B cell (primary cell): ENCODE measurements at regions not wholly inside any gene's neighbourhood (a gene's known extent, or its start where the extent isn't known, plus 50 kb on each side); places are given as distances from the start of the nearest gene placed in this dataset.

ENCODE experiments used
- ATAC-seq: fragments of 200-7000 bp; cut with Tn5 transposase; one replicate; pipeline ENCODE4 v1.10.0; 2021; ENCODE audit warnings: low read depth, mild to moderate bottlenecking, moderate number of reproducible peaks, moderate library complexity
- CTCF ChIA-PET: fragments of 350-600 bp; sonication (Branson Sonifier 250); formaldehyde crosslinking; loops from one replicate; lab custom pipeline; 2021; ENCODE audit warnings: antibody characterized with exemption, inconsistent platforms; lab: Charles Lee
- POLR2A ChIA-PET: fragments of 350-600 bp; sonication (Branson Sonifier 250); formaldehyde crosslinking; loops from one replicate; lab custom pipeline; 2021; ENCODE audit warnings: antibody characterized with exemption; lab: Charles Lee
- DNase-seq: peaks from one replicate; pipeline ENCODE4 v3.0.0; 2013
- H2AFZ ChIP-seq: 2 replicates; pipeline ENCODE4 v1.6.1; 2012; ENCODE audit warnings: mild to moderate bottlenecking, low read depth, low read length; ENCODE audit not compliant: insufficient read depth, poor library complexity, severe bottlenecking
- H3K27ac ChIP-seq, 2 donors: 1 replicate in 1 of 2; 2 replicates in 1 of 2; pipeline ENCODE4 v1.5.1; 2012 to 2013; ENCODE audit warnings: low read length in 2 of 2, mild to moderate bottlenecking in 2 of 2, moderate library complexity in 1 of 2
- H3K27me3 ChIP-seq, 4 experiments: fragments of 200-600 bp in 1 of 4; sonication (generic) in 1 of 4; replicated peaks in 1 of 4; 1 replicate in 2 of 4; 2 replicates in 2 of 4; pipeline versions ENCODE4 v1.6.1 to v1.7.0; 2013 to 2016; ENCODE audit warnings: low read length in 3 of 4, mild to moderate bottlenecking in 2 of 4, mixed read lengths in 1 of 4, moderate library complexity in 1 of 4; ENCODE audit not compliant: insufficient read depth in 4 of 4, control insufficient read depth in 3 of 4; ENCODE audit errors: control extremely low read depth in 1 of 4
- H3K36me3 ChIP-seq, 2 experiments: replicated peaks in 1 of 2; 1 replicate in 1 of 2; 2 replicates in 1 of 2; pipeline versions ENCODE4 v1.6.1 to v1.7.1; 2013; ENCODE audit warnings: low read length in 1 of 2; ENCODE audit not compliant: insufficient read depth in 2 of 2, control insufficient read depth in 1 of 2; ENCODE audit errors: control extremely low read depth in 1 of 2, extremely low read depth in 1 of 2
- H3K4me1 ChIP-seq, 2 donors: fragments of 200-600 bp in 1 of 2; sonication (generic) in 1 of 2; 1 replicate in 1 of 2; 2 replicates in 1 of 2; pipeline versions ENCODE4 v1.5.1 to v1.6.1; 2013 to 2017; ENCODE audit warnings: low read length in 2 of 2; ENCODE audit not compliant: control insufficient read depth in 2 of 2, insufficient read depth in 2 of 2
- H3K4me2 ChIP-seq: replicated peaks from 2 replicates; pipeline ENCODE3; 2012; ENCODE audit warnings: mild to moderate bottlenecking, low read depth, low read length; ENCODE audit not compliant: poor library complexity, severe bottlenecking
- H3K4me3 ChIP-seq, 5 experiments: fragments of 200-600 bp in 1 of 5; sonication (generic) in 1 of 5; 1 replicate in 3 of 5; 2 replicates in 2 of 5; pipeline versions ENCODE4 v1.5.1 to v1.7.0; 2011 to 2016; ENCODE audit warnings: low read length in 4 of 5, mild to moderate bottlenecking in 4 of 5, low read depth in 2 of 5, control low read depth in 1 of 5, moderate library complexity in 1 of 5; ENCODE audit not compliant: insufficient read depth in 1 of 5; ENCODE audit errors: control extremely low read depth in 1 of 5, extremely low read depth in 1 of 5
- H3K79me2 ChIP-seq: fragments of 200-600 bp; sonication (generic); one replicate; pipeline ENCODE4 v1.6.0; 2016; ENCODE audit warnings: low read length; ENCODE audit not compliant: control insufficient read depth, insufficient read depth
- H3K9ac ChIP-seq: fragments of 200-600 bp; sonication (generic); 2 replicates; pipeline ENCODE4 v1.6.1; 2017; ENCODE audit warnings: mild to moderate bottlenecking, low read length, moderate library complexity
- H3K9me3 ChIP-seq, 3 donors: one replicate each; pipeline versions ENCODE4 v1.6.1 to v1.7.1; 2013; ENCODE audit warnings: low read length in 2 of 3; ENCODE audit not compliant: control insufficient read depth in 2 of 3, insufficient read depth in 1 of 3; ENCODE audit errors: control extremely low read depth in 1 of 3
- H4K20me1 ChIP-seq: 2 replicates; pipeline ENCODE4 v1.6.0; 2012; ENCODE audit warnings: mild to moderate bottlenecking, low read length; ENCODE audit not compliant: insufficient read depth, control insufficient read depth, poor library complexity, severe bottlenecking
- H3K27ac Mint-ChIP-seq: one replicate; pipeline ENCODE4 v1.8.0; 2021; ENCODE audit warnings: mixed read lengths
- H3K27me3 Mint-ChIP-seq: one replicate; pipeline ENCODE4 v1.8.0; 2021; ENCODE audit warnings: mixed read lengths
- H3K4me1 Mint-ChIP-seq: one replicate; pipeline ENCODE4 v1.8.0; 2021; ENCODE audit warnings: mixed read lengths
- H3K4me3 Mint-ChIP-seq: one replicate; pipeline ENCODE4 v1.8.0; 2021; ENCODE audit warnings: mixed read lengths
- H3K9me3 Mint-ChIP-seq: one replicate; pipeline ENCODE4 v1.8.0; 2022; ENCODE audit warnings: mixed read lengths; ENCODE audit not compliant: insufficient read depth
- EZH2 ChIP-seq: IDR thresholded peaks from 2 replicates; pipeline ENCODE4 v1.6.1; 2012; ENCODE audit warnings: borderline replicate concordance, low read depth, mild to moderate bottlenecking, moderate library complexity, low read length; ENCODE audit not compliant: insufficient read depth, poor library complexity, severe bottlenecking
- WGBS: methylation state at CpG from one replicate; pipeline ENCODE4 v1.1.5; 2013; ENCODE audit warnings: missing lambda C conversion rate; ENCODE audit not compliant: insufficient coverage; 5-methylcytosine and 5-hydroxymethylcytosine counted together
- intact Hi-C: fragments of 100-400 bp; cut with micrococcal nuclease; formaldehyde crosslinking; loops from one replicate; pipeline ENCODE4 v1.10.0; 2022
- TF ChIP-seq, protein P1 (sequence below): fragments of 200-600 bp; IDR thresholded peaks from one replicate; pipeline ENCODE4 v1.8.0; 2022; ENCODE audit warnings: antibody characterized with exemption, mild to moderate bottlenecking

DNA sequence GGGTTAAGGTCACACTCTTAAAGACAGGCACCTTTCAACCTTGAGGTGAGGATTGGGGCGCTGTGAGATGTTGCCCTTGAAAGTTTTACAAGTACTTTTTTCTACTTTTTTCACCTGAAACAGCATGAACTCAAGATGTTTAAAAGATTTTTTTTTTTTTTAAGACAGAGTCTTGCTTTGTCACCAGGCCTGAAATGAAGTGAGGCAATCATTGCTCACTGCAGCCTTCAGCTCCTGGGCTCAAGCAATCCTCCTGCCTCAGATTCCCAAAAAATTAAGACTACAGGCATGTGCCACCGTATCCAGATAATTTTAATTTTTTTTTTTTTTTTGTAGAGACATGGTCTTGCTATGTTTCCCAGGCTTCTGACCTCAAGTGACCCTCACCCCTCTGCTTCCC, 243.9 kb downstream of the DIO2 start:
- H3K4me3 Mint-ChIP-seq: no peak overlapping the region
- H3K4me1 ChIP-seq: no peaks in the 10 kb centered on the region
- H3K27me3 Mint-ChIP-seq: no peaks in the 10 kb centered on the region
- H3K79me2 ChIP-seq: no peaks in the 10 kb centered on the region
- H3K9me3 Mint-ChIP-seq: peaks cover 2% of the 10 kb centered on the region
- no peak for ATAC-seq
- H3K4me2 ChIP-seq: no peak overlapping the region
- POLR2A ChIA-PET: no interaction called here
- H3K9ac ChIP-seq: no peak overlapping the region
- H3K27me3 ChIP-seq: no peaks in the 10 kb centered on the region
- intact Hi-C loops: no loop called here
- whole genome bisulfite sequencing: no CpG with 5 or more reads among the region's 2 CpGs
- H3K9me3 ChIP-seq: peaks cover 0 to 3% (median 0%) of the 10 kb centered on the region in 3 donors
- no peak for DNase-seq
- no peak overlapping the region for H2AFZ ChIP-seq
- H3K36me3 ChIP-seq: no peaks in the 10 kb centered on the region
- no peaks in the 10 kb centered on the region for H3K4me1 Mint-ChIP-seq
- H4K20me1 ChIP-seq: no peaks in the 10 kb centered on the region
- CTCF ChIA-PET: no interaction called here
- no peak overlapping the region for H3K4me3 ChIP-seq
- no peak for TF ChIP-seq EZH2
- TF ChIP-seq, protein P1, sequence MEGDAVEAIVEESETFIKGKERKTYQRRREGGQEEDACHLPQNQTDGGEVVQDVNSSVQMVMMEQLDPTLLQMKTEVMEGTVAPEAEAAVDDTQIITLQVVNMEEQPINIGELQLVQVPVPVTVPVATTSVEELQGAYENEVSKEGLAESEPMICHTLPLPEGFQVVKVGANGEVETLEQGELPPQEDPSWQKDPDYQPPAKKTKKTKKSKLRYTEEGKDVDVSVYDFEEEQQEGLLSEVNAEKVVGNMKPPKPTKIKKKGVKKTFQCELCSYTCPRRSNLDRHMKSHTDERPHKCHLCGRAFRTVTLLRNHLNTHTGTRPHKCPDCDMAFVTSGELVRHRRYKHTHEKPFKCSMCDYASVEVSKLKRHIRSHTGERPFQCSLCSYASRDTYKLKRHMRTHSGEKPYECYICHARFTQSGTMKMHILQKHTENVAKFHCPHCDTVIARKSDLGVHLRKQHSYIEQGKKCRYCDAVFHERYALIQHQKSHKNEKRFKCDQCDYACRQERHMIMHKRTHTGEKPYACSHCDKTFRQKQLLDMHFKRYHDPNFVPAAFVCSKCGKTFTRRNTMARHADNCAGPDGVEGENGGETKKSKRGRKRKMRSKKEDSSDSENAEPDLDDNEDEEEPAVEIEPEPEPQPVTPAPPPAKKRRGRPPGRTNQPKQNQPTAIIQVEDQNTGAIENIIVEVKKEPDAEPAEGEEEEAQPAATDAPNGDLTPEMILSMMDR: no peak
- no peak overlapping the region for H3K27ac ChIP-seq
- H3K27ac Mint-ChIP-seq: no peak overlapping the region

DNA sequence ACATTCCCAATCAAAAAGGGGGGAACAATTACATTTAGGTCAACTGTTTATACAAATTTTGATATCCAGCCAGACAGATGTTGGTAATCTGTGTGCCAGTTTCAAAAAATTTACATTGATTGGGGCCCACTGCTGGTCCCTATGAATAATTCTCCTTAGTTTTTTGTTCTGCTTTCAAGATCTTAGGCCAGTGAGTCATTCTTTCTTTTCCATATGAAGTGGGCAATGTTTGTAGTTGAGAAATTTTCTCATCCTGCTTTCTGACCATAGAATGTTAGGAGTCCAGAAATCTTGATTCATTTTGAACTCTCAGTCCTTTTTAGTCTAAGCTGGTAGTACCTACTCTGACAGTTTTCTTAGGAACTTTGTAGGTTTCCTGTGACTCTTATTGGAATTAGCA, 244.3 kb downstream of the DIO2 start:
- no peak for DNase-seq
- no peaks in the 10 kb centered on the region for H3K27me3 ChIP-seq
- POLR2A ChIA-PET: no interaction called here
- no peak overlapping the region for H2AFZ ChIP-seq
- no peak for TF ChIP-seq EZH2
- TF ChIP-seq, protein P1: no peak
- Mint-ChIP-seq H3K4me1 (no peaks in the 10 kb centered on the region), H3K27me3 (no peaks in the 10 kb centered on the region), H3K4me3 (no peak overlapping the region), H3K9me3 (peaks cover 4% of the 10 kb centered on the region), H3K27ac (no peak overlapping the region)
- H3K4me1 ChIP-seq: no peaks in the 10 kb centered on the region
- no peak overlapping the region for H3K4me2 ChIP-seq
- intact Hi-C loops: no loop called here
- H3K9me3 ChIP-seq: peaks cover 0 to 3% (median 0%) of the 10 kb centered on the region in 3 donors
- H3K9ac ChIP-seq: no peak overlapping the region
- H4K20me1 ChIP-seq: no peaks in the 10 kb centered on the region
- H3K4me3 ChIP-seq: no peak overlapping the region
- ATAC-seq: no peak
- H3K27ac ChIP-seq: no peak overlapping the region
- no peaks in the 10 kb centered on the region for H3K79me2 ChIP-seq
- CTCF ChIA-PET: no interaction called here
- no peaks in the 10 kb centered on the region for H3K36me3 ChIP-seq
